T-helper 1 cell treated with Interleukin-12 subunit alpha and Interleukin-12 subunit beta and Interleukin-4 antibody, amounts not matched to agents 30 μg/mL and 1 μg/mL, for 36 hours (primary cell): ENCODE measurements at regions not wholly inside any gene's neighbourhood (a gene's known extent, or its start where the extent isn't known, plus 50 kb on each side); places are given as distances from the start of the nearest gene placed in this dataset.
"Not testable (repeated sequence)": the region's sequence is repeated elsewhere in the genome, so short reads cannot be mapped to it uniquely, and the experiment has no call there.

Experiments
- H3K27ac Mint-ChIP-seq: one replicate; pipeline ENCODE4 v1.8.0; 2021; ENCODE audit warnings: mild to moderate bottlenecking, mixed read lengths
- H3K27me3 Mint-ChIP-seq: one replicate; pipeline ENCODE4 v1.8.0; 2021; ENCODE audit warnings: low read depth, mixed read lengths
- H3K36me3 Mint-ChIP-seq: one replicate; pipeline ENCODE4 v1.8.0; 2021; ENCODE audit warnings: low read depth, mixed read lengths
- H3K4me1 Mint-ChIP-seq: one replicate; pipeline ENCODE4 v1.8.0; 2021; ENCODE audit warnings: low read depth, mixed read lengths
- H3K4me3 Mint-ChIP-seq: one replicate; pipeline ENCODE4 v1.8.0; 2021; ENCODE audit warnings: mild to moderate bottlenecking, moderate library complexity, mixed read lengths
- H3K9me3 Mint-ChIP-seq: one replicate; pipeline ENCODE4 v1.8.0; 2021; ENCODE audit warnings: mixed read lengths

DNA sequence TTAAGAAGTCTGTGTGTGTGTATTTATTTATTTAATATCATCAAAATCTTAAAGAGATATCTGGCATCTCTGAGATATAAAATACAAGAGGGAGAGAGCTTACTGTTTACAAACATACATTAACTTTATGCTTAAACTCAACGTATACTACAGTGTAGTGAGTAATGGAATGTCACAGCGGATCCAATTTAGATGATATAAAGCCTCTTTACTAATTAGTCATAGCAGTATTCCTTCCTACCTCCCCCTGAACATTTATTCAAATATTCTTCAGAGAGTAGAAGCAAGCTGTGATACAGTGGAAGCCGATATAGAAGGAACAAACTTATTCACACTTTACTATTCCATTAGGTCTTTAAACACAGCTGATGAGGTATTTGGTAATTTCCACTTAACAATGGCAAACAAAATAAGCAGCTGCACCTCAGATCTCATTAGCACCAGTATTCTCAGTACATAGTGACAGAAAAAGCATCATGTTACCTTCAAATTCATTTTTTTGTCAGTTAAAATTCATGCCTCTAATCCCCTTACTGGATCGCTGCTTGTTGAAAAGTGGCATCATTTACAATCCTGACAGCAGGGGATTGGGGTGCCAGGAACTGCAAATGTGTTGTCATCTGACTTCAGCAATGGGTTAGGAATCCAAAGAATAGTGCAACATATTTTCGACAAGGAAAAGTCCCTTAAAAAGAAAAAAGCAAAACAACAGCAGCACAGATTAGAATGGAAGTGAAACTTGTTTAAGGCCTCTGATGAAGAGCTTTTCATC, 658.7 kb upstream of the EPHA5 start:
- no peak overlapping the region for H3K4me3 Mint-ChIP-seq
- no peaks in the 10 kb centered on the region for H3K27me3 Mint-ChIP-seq
- no peaks in the 10 kb centered on the region for H3K9me3 Mint-ChIP-seq
- H3K27ac Mint-ChIP-seq, result no peak overlapping the region
- no peaks in the 10 kb centered on the region for H3K36me3 Mint-ChIP-seq
- H3K4me1 Mint-ChIP-seq, result no peaks in the 10 kb centered on the region

DNA sequence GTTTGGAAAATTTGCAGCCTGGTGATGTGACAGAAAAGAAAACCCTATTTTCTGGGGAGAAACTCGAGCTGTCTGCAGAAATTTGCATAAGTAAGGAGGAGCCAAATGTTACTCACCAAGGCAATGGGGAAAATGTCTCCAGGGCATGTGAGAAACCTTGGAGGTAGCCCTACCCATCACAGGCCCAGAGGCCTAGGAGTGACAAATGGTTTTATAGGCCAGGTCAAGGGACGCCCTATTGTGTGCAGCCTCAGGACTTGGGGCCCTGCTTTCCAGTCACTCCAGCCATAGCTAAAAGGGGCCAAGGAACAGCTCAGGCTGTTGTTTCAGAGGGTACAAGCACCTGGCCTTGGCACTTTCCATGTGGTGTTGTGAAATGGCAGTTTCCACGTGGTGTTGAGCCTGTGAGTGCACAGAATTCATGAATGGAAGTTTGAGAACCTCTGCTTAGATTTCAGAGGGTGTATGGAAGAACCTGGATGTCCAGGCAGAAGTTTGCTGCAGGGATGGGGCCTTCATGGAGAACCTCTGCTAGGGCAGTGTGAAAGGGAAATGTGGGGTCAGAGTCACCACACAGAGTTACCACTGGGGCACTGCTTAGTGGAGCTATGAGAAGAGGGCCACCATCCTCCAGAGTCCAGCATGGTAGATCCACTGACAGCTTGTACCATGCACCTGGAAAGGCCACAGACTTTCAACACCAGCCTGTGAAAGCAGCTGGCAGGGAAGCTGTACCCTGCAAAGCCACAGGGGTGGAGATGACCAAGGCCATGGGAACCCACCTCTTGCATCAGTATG, 637.6 kb upstream of the EPHA5 start:
- H3K27me3 Mint-ChIP-seq, result no peaks in the 10 kb centered on the region
- H3K4me3 Mint-ChIP-seq, result no peak overlapping the region
- H3K9me3 Mint-ChIP-seq, result peaks cover 6% of the 10 kb centered on the region
- H3K36me3 Mint-ChIP-seq, result no peaks in the 10 kb centered on the region
- no peaks in the 10 kb centered on the region for H3K4me1 Mint-ChIP-seq
- H3K27ac Mint-ChIP-seq, result no peak overlapping the region

DNA sequence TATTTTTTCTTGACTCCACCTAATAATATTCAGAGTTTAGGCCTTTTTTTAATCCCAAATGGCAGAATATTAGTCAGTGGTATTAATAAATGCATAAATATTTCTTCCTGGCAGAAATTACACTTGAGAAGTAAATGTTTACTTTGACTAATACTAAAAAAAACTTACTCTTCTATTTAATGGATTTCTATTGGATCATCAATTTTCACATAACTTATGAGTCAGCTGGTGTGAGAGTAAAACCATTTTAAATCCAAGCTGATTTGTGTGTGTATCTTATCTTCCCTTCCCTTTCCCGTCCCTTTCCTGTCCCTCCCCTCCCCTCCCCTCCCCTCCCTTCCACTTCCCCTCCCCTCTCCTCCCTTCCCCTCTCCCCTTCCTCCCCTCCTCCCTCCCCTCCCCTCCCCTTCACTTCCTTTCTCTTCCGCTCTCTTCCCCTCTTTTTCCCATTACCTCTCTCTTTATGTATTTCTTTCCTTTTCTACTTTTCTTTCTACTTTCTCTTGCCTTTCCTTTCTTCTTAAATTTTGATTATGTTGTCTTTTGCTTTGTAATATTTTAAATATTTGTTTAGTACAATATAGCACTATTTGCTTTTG, 630.1 kb upstream of the EPHA5 start:
- H3K27me3 Mint-ChIP-seq, result no peaks in the 10 kb centered on the region
- H3K27ac Mint-ChIP-seq, result no peak overlapping the region
- no peaks in the 10 kb centered on the region for H3K9me3 Mint-ChIP-seq
- no peak overlapping the region for H3K4me3 Mint-ChIP-seq
- no peaks in the 10 kb centered on the region for H3K4me1 Mint-ChIP-seq
- no peaks in the 10 kb centered on the region for H3K36me3 Mint-ChIP-seq

DNA sequence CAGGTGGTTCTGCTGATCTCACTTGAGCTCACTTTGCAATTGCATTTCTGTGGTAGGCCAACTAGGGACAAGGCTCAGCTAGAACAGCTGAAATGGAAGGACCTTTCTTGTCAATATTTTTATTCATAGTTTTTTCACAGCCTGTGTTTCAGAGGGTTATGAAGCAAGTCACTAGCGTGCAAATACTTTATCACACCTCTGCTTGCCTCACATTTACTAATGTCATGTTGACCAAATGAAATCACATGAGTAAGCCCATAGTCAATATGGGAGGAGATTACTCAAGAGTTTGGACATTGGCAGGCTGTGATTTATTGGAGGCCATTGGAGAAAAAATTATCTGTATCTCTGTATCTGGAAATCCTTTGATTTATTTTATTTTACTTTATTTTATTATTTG, 628.3 kb upstream of the EPHA5 start:
- H3K4me1 Mint-ChIP-seq, result no peaks in the 10 kb centered on the region
- H3K27ac Mint-ChIP-seq, result no peak overlapping the region
- no peaks in the 10 kb centered on the region for H3K9me3 Mint-ChIP-seq
- H3K27me3 Mint-ChIP-seq, result no peaks in the 10 kb centered on the region
- no peaks in the 10 kb centered on the region for H3K36me3 Mint-ChIP-seq
- H3K4me3 Mint-ChIP-seq, result no peak overlapping the region

DNA sequence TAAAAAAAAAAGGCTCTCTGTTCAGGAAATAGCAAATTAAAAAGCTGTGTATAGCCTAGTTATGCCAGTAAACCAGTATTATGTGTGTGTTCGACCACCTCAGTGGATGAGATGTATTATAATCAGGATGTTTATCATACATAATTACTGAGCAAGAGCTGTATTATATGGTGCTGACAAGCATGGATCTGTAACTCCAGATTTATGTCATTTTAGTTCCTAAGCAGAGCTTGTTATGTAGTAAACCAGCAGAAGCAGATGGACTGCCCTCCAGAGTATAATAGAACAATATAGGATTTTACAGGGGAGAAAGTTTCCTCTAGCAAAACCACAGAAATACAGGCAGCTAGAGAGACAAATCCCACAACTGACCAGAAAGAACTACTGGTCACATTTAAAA, 627.4 kb upstream of the EPHA5 start:
- Mint-ChIP-seq H3K27ac (no peak overlapping the region), H3K9me3 (no peaks in the 10 kb centered on the region), H3K36me3 (no peaks in the 10 kb centered on the region), H3K4me3 (no peak overlapping the region), H3K4me1 (no peaks in the 10 kb centered on the region), H3K27me3 (no peaks in the 10 kb centered on the region)

DNA sequence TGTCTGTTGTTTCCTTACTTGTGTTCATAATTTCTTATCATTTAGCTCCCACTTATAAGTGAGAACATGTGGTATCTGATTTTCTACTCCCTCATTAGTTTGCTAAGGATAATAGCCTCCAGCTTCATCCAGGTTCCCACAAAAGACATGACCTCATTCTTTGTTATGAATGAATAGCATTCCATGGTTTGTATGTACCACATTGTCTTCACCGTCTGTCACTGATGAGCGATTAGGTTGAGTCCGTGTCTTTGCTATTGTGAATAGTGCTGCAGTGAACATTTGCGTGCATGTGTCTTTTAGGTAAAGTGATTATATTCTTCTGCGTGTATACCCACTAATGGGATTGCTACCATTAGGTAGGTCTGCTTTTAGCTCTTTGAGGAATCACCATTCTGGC, 624.3 kb upstream of the EPHA5 start:
- Mint-ChIP-seq H3K27me3 (no peaks in the 10 kb centered on the region), H3K9me3 (no peaks in the 10 kb centered on the region), H3K36me3 (no peaks in the 10 kb centered on the region), H3K4me3 (no peak overlapping the region), H3K27ac (no peak overlapping the region), H3K4me1 (no peaks in the 10 kb centered on the region)

DNA sequence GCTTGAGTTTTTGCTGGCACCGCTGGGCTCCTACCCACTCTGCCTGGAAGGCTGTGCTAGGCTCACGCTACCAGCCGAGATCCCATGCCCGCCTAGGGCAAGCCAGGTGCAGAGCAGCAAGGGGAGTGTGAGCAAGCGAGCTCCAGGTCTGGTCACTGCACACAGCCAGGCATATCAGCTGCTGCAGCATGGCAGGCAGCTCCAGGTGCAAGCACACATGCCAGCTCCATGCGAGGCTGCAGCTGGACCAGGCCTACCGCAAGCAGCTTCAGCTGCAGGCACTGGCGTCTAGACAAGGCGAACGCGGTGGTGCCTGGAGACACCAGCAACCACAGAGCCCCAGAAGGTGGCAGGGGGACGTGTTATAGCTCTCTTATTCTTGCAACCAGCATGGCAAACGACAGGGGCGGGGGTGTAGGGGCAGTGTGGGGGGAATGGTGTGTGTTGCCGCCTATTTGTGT, 614.7 kb upstream of the EPHA5 start:
- no peak overlapping the region for H3K4me3 Mint-ChIP-seq
- H3K27me3 Mint-ChIP-seq, result no peaks in the 10 kb centered on the region
- no peaks in the 10 kb centered on the region for H3K36me3 Mint-ChIP-seq
- no peak overlapping the region for H3K27ac Mint-ChIP-seq
- no peaks in the 10 kb centered on the region for H3K4me1 Mint-ChIP-seq
- no peaks in the 10 kb centered on the region for H3K9me3 Mint-ChIP-seq

DNA sequence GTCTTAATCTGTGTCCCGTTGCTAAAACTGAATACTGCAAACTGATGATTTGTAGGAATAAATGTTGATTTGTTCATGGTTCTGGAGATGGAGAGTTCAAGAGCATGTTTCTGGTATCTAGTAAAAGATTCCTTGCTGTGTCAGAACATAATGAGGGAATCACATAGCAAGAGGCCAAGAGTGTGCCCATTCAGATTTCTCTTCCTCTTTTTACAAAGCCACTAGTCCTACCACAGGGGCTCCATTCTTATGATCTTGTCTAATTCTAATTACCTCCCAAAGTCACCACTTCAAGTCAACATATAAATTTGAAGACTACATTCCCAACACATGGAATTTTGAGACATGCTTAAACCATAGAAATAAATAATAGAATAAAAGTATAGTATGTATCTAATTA, 608.8 kb upstream of the EPHA5 start:
- H3K27ac Mint-ChIP-seq, result no peak overlapping the region
- H3K4me3 Mint-ChIP-seq, result no peak overlapping the region
- H3K4me1 Mint-ChIP-seq, result no peaks in the 10 kb centered on the region
- peaks cover 4% of the 10 kb centered on the region for H3K9me3 Mint-ChIP-seq
- H3K27me3 Mint-ChIP-seq, result no peaks in the 10 kb centered on the region
- H3K36me3 Mint-ChIP-seq, result no peaks in the 10 kb centered on the region

DNA sequence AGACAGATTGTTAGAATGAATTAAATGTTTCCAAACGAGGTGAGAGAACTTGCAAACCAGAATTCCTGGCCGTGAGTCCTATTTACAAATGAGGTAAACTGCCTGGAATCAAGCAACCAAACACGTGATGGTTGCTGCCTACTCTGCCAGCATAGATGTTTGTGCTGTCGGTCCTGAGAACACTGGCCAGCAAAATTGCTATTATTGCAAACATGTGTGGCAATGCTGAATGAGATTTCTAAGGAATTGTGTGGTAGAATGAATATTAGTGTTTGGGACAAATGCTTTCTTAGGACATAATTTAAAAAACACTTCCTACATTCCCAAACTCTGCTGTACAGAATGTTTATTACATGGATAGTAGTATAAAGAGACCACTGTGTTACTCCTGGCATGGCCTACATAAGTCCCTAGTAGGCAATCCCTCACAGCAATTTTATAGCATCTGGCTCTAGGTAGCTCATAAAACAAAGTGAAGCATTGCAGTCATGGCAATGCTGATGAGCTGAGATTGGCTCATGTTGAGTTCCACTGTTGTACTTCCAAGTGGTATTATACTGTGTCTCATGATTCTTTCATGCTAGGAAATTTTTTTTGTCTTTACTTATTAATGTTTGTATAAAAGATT, 605.2 kb upstream of the EPHA5 start:
- Mint-ChIP-seq H3K36me3 (no peaks in the 10 kb centered on the region), H3K4me3 (no peak overlapping the region), H3K9me3 (peaks cover 4% of the 10 kb centered on the region), H3K27me3 (no peaks in the 10 kb centered on the region), H3K4me1 (no peaks in the 10 kb centered on the region), H3K27ac (no peak overlapping the region)

DNA sequence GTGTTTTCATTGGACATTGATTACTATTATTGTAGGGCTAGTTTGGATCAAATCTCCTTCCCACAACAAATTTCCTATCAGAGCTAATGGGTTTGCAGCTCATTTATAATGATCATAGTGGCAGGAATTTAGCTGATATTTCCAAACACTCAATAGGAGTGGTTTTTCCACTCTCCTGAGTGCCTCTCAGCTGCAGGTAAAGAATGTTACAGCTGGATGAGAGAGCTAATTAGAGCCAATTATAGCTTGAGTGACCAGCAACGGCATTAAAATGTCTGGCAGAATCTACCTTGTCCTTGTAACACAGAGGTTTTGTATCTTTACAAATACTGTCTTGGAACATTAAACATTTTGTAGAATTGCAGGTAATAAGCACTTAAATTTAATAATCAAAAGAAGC, 602.8 kb upstream of the EPHA5 start:
- H3K36me3 Mint-ChIP-seq, result no peaks in the 10 kb centered on the region
- H3K27ac Mint-ChIP-seq, result no peak overlapping the region

DNA sequence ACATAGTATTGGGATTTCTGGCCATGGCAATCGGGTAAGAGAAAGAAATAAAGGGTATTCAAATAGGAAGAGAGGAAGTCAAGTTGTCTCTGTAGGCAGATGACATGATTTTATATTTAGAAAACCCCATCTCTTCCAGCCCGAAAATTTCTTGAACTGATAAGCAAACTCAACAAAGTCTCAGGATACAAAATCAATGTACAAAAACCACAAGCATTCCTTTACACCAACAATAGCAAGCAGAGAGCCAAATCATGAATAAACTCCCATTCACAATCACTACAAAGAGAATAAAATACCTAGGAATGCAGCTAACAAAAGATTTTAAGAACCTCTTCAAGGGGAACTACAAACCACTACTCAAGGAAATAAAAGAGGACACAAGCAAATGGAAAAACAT, 600.1 kb upstream of the EPHA5 start:
- not testable (repeated sequence) for H3K4me1 Mint-ChIP-seq, H3K27me3 Mint-ChIP-seq, H3K27ac Mint-ChIP-seq, H3K36me3 Mint-ChIP-seq, H3K4me3 Mint-ChIP-seq
- H3K9me3 Mint-ChIP-seq, result peaks cover 11% of the 10 kb centered on the region

More for the DNA sequence above, 602.8 kb upstream of the EPHA5 start:
- Mint-ChIP-seq H3K4me3 (no peak overlapping the region), H3K4me1 (no peaks in the 10 kb centered on the region), H3K9me3 (peaks cover 4% of the 10 kb centered on the region), H3K27me3 (no peaks in the 10 kb centered on the region)

DNA sequence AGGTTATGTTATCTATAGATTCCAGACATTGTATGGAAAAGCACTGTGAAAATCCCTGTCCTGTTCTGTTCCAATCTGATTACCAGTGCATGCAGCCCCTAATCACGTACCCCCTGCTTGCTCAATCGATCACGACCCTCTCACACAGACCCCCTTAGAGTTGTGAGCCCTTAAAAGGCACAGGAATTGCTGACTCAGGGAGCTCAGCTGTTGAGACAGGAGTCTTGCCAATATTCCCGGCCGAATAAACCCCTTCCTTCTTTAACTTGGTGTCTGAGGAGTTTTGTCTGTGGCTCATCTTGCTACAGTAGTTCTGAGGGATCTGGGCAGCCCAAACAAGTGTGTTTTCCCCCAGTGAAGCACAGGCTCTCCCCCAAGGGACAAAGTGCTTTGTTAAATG, 596.3 kb upstream of the EPHA5 start:
- peaks cover 11% of the 10 kb centered on the region for H3K9me3 Mint-ChIP-seq
- H3K36me3 Mint-ChIP-seq, H3K27ac Mint-ChIP-seq, H3K27me3 Mint-ChIP-seq, H3K4me1 Mint-ChIP-seq, H3K4me3 Mint-ChIP-seq: not testable (repeated sequence)

DNA sequence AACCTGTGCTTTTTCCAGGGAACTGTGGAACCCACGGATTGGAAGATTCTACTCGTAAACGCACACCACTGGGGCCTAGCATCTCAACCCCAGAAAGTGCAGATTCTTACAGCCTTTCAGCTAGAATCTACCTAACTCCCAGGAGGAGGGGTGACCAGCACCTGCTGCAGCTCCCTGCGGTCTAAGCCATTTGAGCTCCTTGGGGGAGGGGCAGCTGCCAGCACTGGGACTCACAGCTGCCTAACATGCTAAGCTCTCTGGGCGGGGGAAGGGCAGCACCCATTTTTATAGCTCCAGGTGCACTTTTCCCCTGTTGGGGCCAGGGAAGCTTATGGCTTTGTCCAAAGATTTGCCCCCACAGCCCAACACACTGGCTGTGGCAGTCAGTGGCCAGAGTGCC, 595.7 kb upstream of the EPHA5 start:
- Mint-ChIP-seq H3K9me3 (peaks cover 11% of the 10 kb centered on the region), H3K4me1 (no peaks in the 10 kb centered on the region), H3K4me3 (no peak overlapping the region), H3K27me3 (no peaks in the 10 kb centered on the region), H3K36me3 (no peaks in the 10 kb centered on the region), H3K27ac (no peak overlapping the region)

DNA sequence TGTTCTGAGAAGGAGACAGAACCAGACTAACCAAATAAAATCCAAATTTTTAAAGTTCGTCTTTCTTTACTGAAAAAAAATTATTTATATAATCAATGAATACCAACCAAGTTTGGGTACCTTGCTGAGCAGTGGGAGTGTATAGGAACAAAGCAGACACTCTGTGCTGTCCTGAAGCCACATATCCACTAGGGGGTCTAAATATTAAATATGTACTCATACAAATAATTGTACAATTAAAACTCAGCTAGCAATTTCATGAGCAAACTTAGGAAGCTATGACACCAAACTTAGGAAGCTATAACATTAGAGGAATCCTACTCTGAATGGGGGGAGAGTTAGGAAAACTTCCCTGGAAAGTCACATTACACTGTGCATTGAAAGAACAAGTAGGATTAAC, 582.0 kb upstream of the EPHA5 start:
- H3K4me1 Mint-ChIP-seq, result no peaks in the 10 kb centered on the region
- H3K27me3 Mint-ChIP-seq, result no peaks in the 10 kb centered on the region
- H3K9me3 Mint-ChIP-seq, result peaks cover 27% of the 10 kb centered on the region
- H3K36me3 Mint-ChIP-seq, result no peaks in the 10 kb centered on the region
- H3K27ac Mint-ChIP-seq, result no peak overlapping the region
- H3K4me3 Mint-ChIP-seq, result no peak overlapping the region

DNA sequence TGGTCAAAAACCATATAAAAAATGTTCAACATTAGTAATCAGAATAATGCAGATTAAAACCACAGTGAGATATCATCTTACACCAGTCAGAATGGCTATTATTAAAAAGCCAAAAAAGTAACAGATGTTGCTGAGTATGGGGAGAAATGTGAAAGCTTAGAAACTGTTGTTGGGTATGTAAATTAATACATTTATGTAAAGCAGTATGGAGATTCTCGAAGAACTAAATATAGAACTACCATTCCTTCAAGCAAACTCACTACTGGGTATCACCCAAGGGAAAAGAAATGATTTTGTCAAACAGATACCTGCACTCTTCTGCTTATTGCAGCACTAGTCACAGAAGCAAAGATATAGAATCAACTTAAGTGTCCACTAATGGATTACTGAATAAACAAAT, 576.4 kb upstream of the EPHA5 start:
- H3K9me3 Mint-ChIP-seq, result peaks cover 40% of the 10 kb centered on the region
- H3K4me3 Mint-ChIP-seq, result no peak overlapping the region
- no peak overlapping the region for H3K27ac Mint-ChIP-seq
- no peaks in the 10 kb centered on the region for H3K4me1 Mint-ChIP-seq
- no peaks in the 10 kb centered on the region for H3K27me3 Mint-ChIP-seq
- no peaks in the 10 kb centered on the region for H3K36me3 Mint-ChIP-seq
